GM23248 (cell line): ENCODE measurements at regions not wholly inside any gene's neighbourhood (a gene's known extent, or its start where the extent isn't known, plus 50 kb on each side); places are given as distances from the start of the nearest gene placed in this dataset.

Experiments
- DNase-seq: peaks from one replicate; pipeline ENCODE4 v3.0.0-alpha.2; 2015
- H2AFZ ChIP-seq: fragments of 200-600 bp; sonication (generic); 2 replicates; pipeline ENCODE4 v1.6.1; 2016; ENCODE audit warnings: antibody characterized with exemption
- H3F3A ChIP-seq: fragments of 200-600 bp; sonication (generic); 2 replicates; pipeline ENCODE4 v1.6.1; 2016; ENCODE audit warnings: mild to moderate bottlenecking, antibody characterized with exemption, mixed run types; ENCODE audit not compliant: insufficient read depth
- H3K27ac ChIP-seq: fragments of 200-600 bp; sonication (generic); 2 replicates; pipeline ENCODE4 v1.5.1; 2016; ENCODE audit warnings: mild to moderate bottlenecking
- H3K27me3 ChIP-seq: fragments of 200-600 bp; sonication (generic); replicated peaks from 2 replicates; pipeline ENCODE4 v1.6.1; 2016; ENCODE audit warnings: mild to moderate bottlenecking; ENCODE audit not compliant: insufficient read depth
- H3K36me3 ChIP-seq: fragments of 200-600 bp; sonication (generic); 2 replicates; pipeline ENCODE4 v1.6.1; 2016; ENCODE audit warnings: low read depth, mild to moderate bottlenecking
- H3K4me1 ChIP-seq: fragments of 200-600 bp; sonication (generic); 2 replicates; pipeline ENCODE4 v1.6.1; 2016; ENCODE audit warnings: mild to moderate bottlenecking; ENCODE audit not compliant: insufficient read depth
- H3K4me2 ChIP-seq: fragments of 200-600 bp; sonication (generic); one replicate; pipeline ENCODE4 v1.6.1; 2016; ENCODE audit warnings: mild to moderate bottlenecking; ENCODE audit not compliant: unreplicated experiment
- H3K4me3 ChIP-seq: fragments of 200-600 bp; sonication (generic); 2 replicates; pipeline ENCODE4 v1.5.1; 2016; ENCODE audit warnings: mild to moderate bottlenecking
- H3K79me2 ChIP-seq: fragments of 200-600 bp; sonication (generic); 2 replicates; pipeline ENCODE4 v1.6.1; 2016; ENCODE audit warnings: mild to moderate bottlenecking; ENCODE audit not compliant: insufficient read depth
- H3K9ac ChIP-seq: fragments of 200-600 bp; sonication (generic); 2 replicates; pipeline ENCODE4 v1.6.1; 2016; ENCODE audit warnings: mild to moderate bottlenecking
- H3K9me2 ChIP-seq: fragments of 200-600 bp; sonication (generic); 2 replicates; pipeline ENCODE4 v1.6.1; 2016; ENCODE audit warnings: mixed run types, mild to moderate bottlenecking, moderate library complexity; ENCODE audit not compliant: insufficient read depth
- H3K9me3 ChIP-seq: fragments of 200-600 bp; sonication (generic); one replicate; pipeline ENCODE4 v1.6.1; 2017; ENCODE audit warnings: low read depth
- H4K20me1 ChIP-seq: fragments of 200-600 bp; sonication (generic); 2 replicates; pipeline ENCODE4 v1.6.0; 2016; ENCODE audit not compliant: insufficient read depth
- EZH2 ChIP-seq: fragments of 200-600 bp; sonication (generic); IDR thresholded peaks from 2 replicates; pipeline ENCODE4 v1.6.1; 2018; ENCODE audit warnings: antibody characterized with exemption, mild to moderate bottlenecking; ENCODE audit not compliant: insufficient read depth, poor library complexity, severe bottlenecking
- EZH2phosphoT487 ChIP-seq: fragments of 200-600 bp; sonication (generic); IDR thresholded peaks from 2 replicates; pipeline ENCODE4 v1.6.1; 2018; ENCODE audit warnings: antibody characterized with exemption, moderate library complexity, mild to moderate bottlenecking, low read depth; ENCODE audit not compliant: insufficient read depth
- WGBS, 2 experiments: methylation state at CpG; one replicate each; pipeline ENCODE4 v1.1.6; 2015 to 2017; ENCODE audit warnings: low lambda C conversion rate in 2 of 2, low coverage in 1 of 2; ENCODE audit errors: missing lambda C conversion rate in 2 of 2; 5-methylcytosine and 5-hydroxymethylcytosine counted together
- in situ Hi-C: fragments of 300-500 bp; cut with MboI; formaldehyde crosslinking; loops from 2 replicates; pipeline ENCODE4 v1.15.0; 2020

- 88 to 93% methylated on average over 1 of the region's 1 CpG for WGBS, 2 experiments
- Histone ChIP-seq H3K36me3 (no peaks in the 10 kb centered on the region), H3K4me1 (peaks cover 22% of the 10 kb centered on the region), H3F3A (peaks cover 17% of the 10 kb centered on the region), H3K4me3 (no peak overlapping the region), H3K9me2 (no peaks in the 10 kb centered on the region), H3K27ac (no peak overlapping the region), H3K4me2 (no peak overlapping the region), H3K27me3 (no peaks in the 10 kb centered on the region), H4K20me1 (no peaks in the 10 kb centered on the region), H2AFZ (no peak overlapping the region), H3K9me3 (no peaks in the 10 kb centered on the region), H3K79me2 (no peaks in the 10 kb centered on the region), H3K9ac (no peak overlapping the region)
- DNase-seq, result no peak
- no peak for TF ChIP-seq EZH2phosphoT487
- in situ Hi-C loops, result no loop called here
Measured at GRCh38 chr5:105922574-105922973, 1748.2 kb downstream of the EFNA5 start.

DNA sequence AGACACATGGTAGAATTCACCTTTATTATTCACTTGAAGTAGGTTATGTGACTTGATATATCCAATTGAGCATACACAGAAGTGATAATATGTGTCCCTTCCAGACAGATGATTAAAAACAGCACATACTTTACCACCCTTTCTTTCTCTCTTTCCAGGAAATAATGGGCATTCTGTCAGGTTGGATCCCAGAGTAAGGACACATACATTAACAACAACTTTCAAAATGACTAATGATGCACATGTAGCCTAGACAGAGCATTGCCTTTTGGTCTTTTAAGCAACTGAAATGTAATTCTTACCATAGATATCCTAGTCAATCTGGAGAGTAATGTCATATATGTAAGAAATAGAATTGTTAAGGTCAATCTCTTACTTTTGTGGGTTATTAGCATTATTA, 1748.7 kb downstream of the EFNA5 start:
- peaks cover 17% of the 10 kb centered on the region for H3F3A ChIP-seq
- in situ Hi-C loops, result no loop called here

DNA sequence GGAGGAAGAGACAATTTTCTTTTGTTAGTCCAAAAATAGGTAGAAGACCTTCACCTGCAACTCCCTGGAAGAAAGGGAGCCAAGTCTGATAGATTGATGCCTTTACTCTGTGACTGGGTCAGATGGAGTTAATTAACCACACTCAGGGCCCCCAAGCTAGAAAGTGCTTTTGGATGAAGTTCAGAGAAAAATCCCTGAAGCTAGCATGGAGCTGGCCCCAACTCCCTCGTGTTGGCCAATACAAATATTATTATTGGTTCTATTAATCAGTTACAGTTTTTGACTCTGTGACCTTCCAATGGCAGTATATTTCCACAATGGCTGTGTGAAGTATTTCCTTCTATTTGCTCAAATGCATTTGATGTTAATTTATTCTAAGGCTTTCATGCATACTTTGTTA, 1753.5 kb downstream of the EFNA5 start:
- Histone ChIP-seq H3K4me2 (no peak overlapping the region), H3K27ac (no peak overlapping the region), H3K36me3 (no peaks in the 10 kb centered on the region), H3K79me2 (no peaks in the 10 kb centered on the region), H3K4me3 (no peak overlapping the region), H3K9ac (no peak overlapping the region), H3K9me3 (no peaks in the 10 kb centered on the region), H3K27me3 (no peaks in the 10 kb centered on the region), H4K20me1 (no peaks in the 10 kb centered on the region), H2AFZ (no peak overlapping the region), H3F3A (no peaks in the 10 kb centered on the region), H3K9me2 (no peaks in the 10 kb centered on the region), H3K4me1 (no peaks in the 10 kb centered on the region)
- 5% methylated on average over 1 of the region's 1 CpG for WGBS, 2 experiments
- no peak for DNase-seq
- in situ Hi-C loops, result no loop called here
- TF ChIP-seq EZH2, result no peak
- no peak for TF ChIP-seq EZH2phosphoT487

More for the DNA sequence above, 1748.7 kb downstream of the EFNA5 start:
- Histone ChIP-seq H3K4me2 (no peak overlapping the region), H3K9me2 (no peaks in the 10 kb centered on the region), H3K27me3 (no peaks in the 10 kb centered on the region), H3K4me1 (peaks cover 22% of the 10 kb centered on the region), H3K4me3 (no peak overlapping the region), H3K9ac (no peak overlapping the region), H4K20me1 (no peaks in the 10 kb centered on the region), H2AFZ (no peak overlapping the region), H3K9me3 (no peaks in the 10 kb centered on the region), H3K79me2 (no peaks in the 10 kb centered on the region), H3K36me3 (no peaks in the 10 kb centered on the region), H3K27ac (no peak overlapping the region)
- no peak for DNase-seq
- TF ChIP-seq EZH2phosphoT487, result no peak

DNA sequence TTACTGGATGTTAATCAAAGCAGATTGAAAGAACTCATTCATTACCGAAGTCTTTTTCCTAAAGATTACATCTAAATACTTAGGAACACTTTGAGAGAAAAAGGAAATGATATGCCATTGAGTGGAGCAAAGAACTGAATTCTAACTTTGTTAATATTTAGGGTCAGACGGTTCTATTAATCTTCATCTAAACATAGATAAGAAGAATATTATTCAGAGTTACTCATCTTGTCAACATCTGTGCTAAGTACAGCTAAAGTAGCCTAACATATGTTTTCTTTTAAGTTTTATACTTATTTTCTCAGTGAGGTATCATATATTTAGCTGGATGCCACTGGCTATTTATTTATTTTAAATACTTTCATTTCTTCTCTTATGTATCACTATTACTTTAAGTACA, 1763.7 kb downstream of the EFNA5 start:
- no peaks in the 10 kb centered on the region for H3K36me3 ChIP-seq
- no peaks in the 10 kb centered on the region for H3K9me2 ChIP-seq
- no peak overlapping the region for H3K4me3 ChIP-seq
- H3K9me3 ChIP-seq, result no peaks in the 10 kb centered on the region
- WGBS, 2 experiments, result 18 to 21% methylated on average over 2 of the region's 2 CpGs
- no peaks in the 10 kb centered on the region for H4K20me1 ChIP-seq
- H3K9ac ChIP-seq, result no peak overlapping the region
- H3K27me3 ChIP-seq, result no peaks in the 10 kb centered on the region
- H3K4me2 ChIP-seq, result no peak overlapping the region
- H3K79me2 ChIP-seq, result no peaks in the 10 kb centered on the region
- in situ Hi-C loops, result no loop called here
- H3K4me1 ChIP-seq, result peaks cover 13% of the 10 kb centered on the region
- H3F3A ChIP-seq, result peaks cover 5% of the 10 kb centered on the region
- H2AFZ ChIP-seq, result no peak overlapping the region
- no peak for DNase-seq
- TF ChIP-seq EZH2phosphoT487 (no peak), EZH2 (no peak)
- H3K27ac ChIP-seq, result no peak overlapping the region

DNA sequence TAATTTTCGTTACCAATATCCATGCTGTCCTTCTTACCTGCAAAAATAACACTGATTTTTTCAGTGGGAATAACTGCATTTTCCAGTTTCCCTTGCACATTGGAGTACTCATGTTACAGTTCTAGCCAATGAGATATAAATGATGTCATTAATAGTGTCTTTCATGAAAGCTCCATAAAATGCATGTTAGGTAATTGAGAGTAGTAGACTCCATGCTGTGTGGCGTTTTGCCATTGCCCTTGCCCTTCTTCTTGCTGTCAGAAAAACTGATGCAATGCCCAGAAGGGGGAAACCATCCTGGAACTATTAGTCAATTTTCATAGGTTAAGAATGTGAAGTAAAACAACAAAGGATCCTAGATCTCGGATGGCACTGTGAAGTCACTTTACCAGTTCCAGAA, 1765.3 kb downstream of the EFNA5 start:
- Histone ChIP-seq H3F3A (peaks cover 5% of the 10 kb centered on the region), H3K9me3 (no peaks in the 10 kb centered on the region), H3K9me2 (no peaks in the 10 kb centered on the region), H3K4me1 (peaks cover 13% of the 10 kb centered on the region), H3K79me2 (no peaks in the 10 kb centered on the region), H3K27ac (no peak overlapping the region), H3K4me2 (no peak overlapping the region), H3K36me3 (no peaks in the 10 kb centered on the region), H2AFZ (no peak overlapping the region), H4K20me1 (no peaks in the 10 kb centered on the region), H3K4me3 (no peak overlapping the region), H3K27me3 (no peaks in the 10 kb centered on the region), H3K9ac (no peak overlapping the region)
- WGBS, 2 experiments, result 81 to 85% methylated on average over 3 of the region's 3 CpGs
- DNase-seq, result no peak
- TF ChIP-seq EZH2phosphoT487 (no peak), EZH2 (no peak)
- in situ Hi-C loops, result no loop called here
